ENCODE measurements at regions not wholly inside any gene's neighbourhood (a gene's known extent, or its start where the extent isn't known, plus 50 kb on each side); places are given as distances from the start of the nearest gene placed in this dataset.

- TF ChIP-seq TAF1 (IDR thresholded peaks at IDR 0.05; ENCODE audit: low read depth, low read length) (no peak), SRF (IDR thresholded peaks at IDR 0.05; ENCODE audit: low read depth, low read length) (no peak), NANOG (IDR thresholded peaks at IDR 0.05; ENCODE audit: insufficient read depth, low read depth, low read length, poor library complexity, severe bottlenecking) (no peak), HDAC2 (IDR thresholded peaks at IDR 0.05; ENCODE audit: borderline replicate concordance in 1 of 2, low read depth in 2 of 2, low read length in 2 of 2) (no peak), JUND (IDR thresholded peaks at IDR 0.05; ENCODE audit: low read length) (no peak)
Measured at GRCh38 chr13:104553186-104553585, 1487.0 kb upstream of the SLC10A2 start (continued).
